ENCODE measurements at regions not wholly inside any gene's neighbourhood (a gene's known extent, or its start where the extent isn't known, plus 50 kb on each side); places are given as distances from the start of the nearest gene placed in this dataset.
"Not testable (repeated sequence)": the region's sequence is repeated elsewhere in the genome, so short reads cannot be mapped to it uniquely, and the experiment has no call there.

DNA sequence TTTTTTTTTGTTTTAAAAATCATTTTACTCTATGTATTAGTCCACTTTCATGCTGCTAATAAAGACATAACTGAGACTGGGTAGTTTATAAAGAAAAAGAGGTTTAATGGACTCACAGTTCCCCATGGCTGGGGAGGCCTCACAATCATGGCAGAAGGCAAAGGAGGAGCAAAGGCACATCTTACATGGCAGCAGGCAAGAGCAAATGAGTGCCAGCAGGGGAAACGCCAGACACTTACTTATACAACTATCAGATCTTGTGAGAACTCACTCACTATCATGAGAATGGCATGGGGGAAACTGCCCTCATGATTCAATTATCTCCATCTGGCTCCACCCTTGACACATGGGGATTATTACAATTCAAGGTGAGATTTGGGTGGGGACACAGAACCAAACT lies 181.3 kb downstream of the MYLK4 start:
- not testable (repeated sequence) for H3K9me3 ChIP-seq (ENCODE audit: control insufficient read depth in 3 of 3, low read length in 3 of 3); H3K9ac ChIP-seq (ENCODE audit: low read depth in 1 of 3, low read length in 3 of 3); H3K27ac ChIP-seq (ENCODE audit: low read depth, low read length); H3K27me3 ChIP-seq (ENCODE audit: control insufficient read depth in 3 of 3, insufficient read depth in 3 of 3, low read length in 3 of 3); H3K4me1 ChIP-seq (ENCODE audit: control insufficient read depth in 3 of 3, insufficient read depth in 3 of 3, low read length in 3 of 3); H3K4me3 ChIP-seq (ENCODE audit: low read length in 3 of 3); H3K36me3 ChIP-seq (ENCODE audit: control insufficient read depth in 3 of 3, insufficient read depth in 3 of 3, low read length in 3 of 3)

- Histone ChIP-seq H3K27ac (ENCODE audit: low read depth, low read length) (no peak overlapping the region), H3K27me3 (ENCODE audit: control insufficient read depth in 3 of 3, insufficient read depth in 3 of 3, low read length in 3 of 3) (peaks cover 0 to 3% (median 0%) of the 10 kb centered on the region in 3 donors)
Measured at GRCh38 chr6:2566048-2566447, 184.7 kb downstream of the MYLK4 start.

GRCh38 chr6:2565499-2565898 lies 185.2 kb downstream of the MYLK4 start:
- Histone ChIP-seq H3K27me3 (ENCODE audit: control insufficient read depth in 3 of 3, insufficient read depth in 3 of 3, low read length in 3 of 3) (peaks cover 0 to 3% (median 0%) of the 10 kb centered on the region in 3 donors), H3K9me3 (ENCODE audit: control insufficient read depth in 3 of 3, low read length in 3 of 3) (peaks cover 0 to 2% (median 0%) of the 10 kb centered on the region in 3 donors), H3K4me1 (ENCODE audit: control insufficient read depth in 3 of 3, insufficient read depth in 3 of 3, low read length in 3 of 3) (no peaks in the 10 kb centered on the region), H3K9ac (ENCODE audit: low read depth in 1 of 3, low read length in 3 of 3) (no peak overlapping the region), H3K4me3 (ENCODE audit: low read length in 3 of 3) (no peak overlapping the region), H3K27ac (ENCODE audit: low read depth, low read length) (no peak overlapping the region), H3K36me3 (ENCODE audit: control insufficient read depth in 3 of 3, insufficient read depth in 3 of 3, low read length in 3 of 3) (no peaks in the 10 kb centered on the region)

More at GRCh38 chr6:2566048-2566447, 184.7 kb downstream of the MYLK4 start:
- H3K9me3 ChIP-seq (ENCODE audit: control insufficient read depth in 3 of 3, low read length in 3 of 3), result peaks cover 0 to 2% (median 0%) of the 10 kb centered on the region in 3 donors
- H3K36me3 ChIP-seq (ENCODE audit: control insufficient read depth in 3 of 3, insufficient read depth in 3 of 3, low read length in 3 of 3), result no peaks in the 10 kb centered on the region
- no peaks in the 10 kb centered on the region for H3K4me1 ChIP-seq (ENCODE audit: control insufficient read depth in 3 of 3, insufficient read depth in 3 of 3, low read length in 3 of 3)
- H3K9ac ChIP-seq (ENCODE audit: low read depth in 1 of 3, low read length in 3 of 3), result no peak overlapping the region
- H3K4me3 ChIP-seq (ENCODE audit: low read length in 3 of 3), result no peak overlapping the region

DNA sequence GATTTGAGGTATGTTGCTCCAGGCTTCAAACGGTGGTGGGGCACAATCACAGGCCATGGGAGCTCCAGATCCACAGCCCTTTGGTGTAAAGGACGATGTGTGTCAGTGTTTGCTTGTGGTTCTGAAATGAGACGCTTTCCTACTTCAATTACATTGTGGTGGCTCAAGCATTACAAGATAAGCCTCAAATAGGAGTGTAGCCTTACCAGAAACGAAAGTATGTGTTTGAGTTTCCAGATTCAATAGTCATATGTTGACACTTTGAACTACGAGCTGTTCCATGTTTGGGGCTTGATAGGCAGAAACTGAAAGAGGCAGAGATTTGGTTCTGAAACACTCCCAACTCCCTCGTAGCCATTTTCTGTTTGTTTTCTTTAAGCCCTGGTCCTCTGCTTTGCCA lies 187.1 kb downstream of the MYLK4 start:
- Histone ChIP-seq H3K4me3 (ENCODE audit: low read length in 3 of 3) (no peak overlapping the region), H3K27me3 (ENCODE audit: control insufficient read depth in 3 of 3, insufficient read depth in 3 of 3, low read length in 3 of 3) (peaks cover 0 to 5% (median 0%) of the 10 kb centered on the region in 3 donors), H3K4me1 (ENCODE audit: control insufficient read depth in 3 of 3, insufficient read depth in 3 of 3, low read length in 3 of 3) (no peaks in the 10 kb centered on the region), H3K9me3 (ENCODE audit: control insufficient read depth in 3 of 3, low read length in 3 of 3) (peaks cover 0 to 2% (median 0%) of the 10 kb centered on the region in 3 donors), H3K36me3 (ENCODE audit: control insufficient read depth in 3 of 3, insufficient read depth in 3 of 3, low read length in 3 of 3) (no peaks in the 10 kb centered on the region), H3K9ac (ENCODE audit: low read depth in 1 of 3, low read length in 3 of 3) (no peak overlapping the region), H3K27ac (ENCODE audit: low read depth, low read length) (no peak overlapping the region)

GRCh38 chr6:2562721-2563451 lies 187.8 kb downstream of the MYLK4 start:
- Histone ChIP-seq H3K4me3 (ENCODE audit: low read length in 3 of 3) (no peak overlapping the region), H3K9ac (ENCODE audit: low read depth in 1 of 3, low read length in 3 of 3) (no peak overlapping the region), H3K4me1 (ENCODE audit: control insufficient read depth in 3 of 3, insufficient read depth in 3 of 3, low read length in 3 of 3) (no peaks in the 10 kb centered on the region), H3K27me3 (ENCODE audit: control insufficient read depth in 3 of 3, insufficient read depth in 3 of 3, low read length in 3 of 3) (peaks cover 0 to 5% (median 0%) of the 10 kb centered on the region in 3 donors), H3K36me3 (ENCODE audit: control insufficient read depth in 3 of 3, insufficient read depth in 3 of 3, low read length in 3 of 3) (no peaks in the 10 kb centered on the region), H3K27ac (ENCODE audit: low read depth, low read length) (no peak overlapping the region), H3K9me3 (ENCODE audit: control insufficient read depth in 3 of 3, low read length in 3 of 3) (peaks cover 0 to 2% (median 0%) of the 10 kb centered on the region in 3 donors)

- Histone ChIP-seq H3K9me3 (ENCODE audit: control insufficient read depth in 3 of 3, low read length in 3 of 3) (no peaks in the 10 kb centered on the region), H3K27ac (ENCODE audit: low read depth, low read length) (no peak overlapping the region), H3K36me3 (ENCODE audit: control insufficient read depth in 3 of 3, insufficient read depth in 3 of 3, low read length in 3 of 3) (no peaks in the 10 kb centered on the region), H3K4me3 (ENCODE audit: low read length in 3 of 3) (no peak overlapping the region), H3K4me1 (ENCODE audit: control insufficient read depth in 3 of 3, insufficient read depth in 3 of 3, low read length in 3 of 3) (no peaks in the 10 kb centered on the region), H3K9ac (ENCODE audit: low read depth in 1 of 3, low read length in 3 of 3) (no peak overlapping the region), H3K27me3 (ENCODE audit: control insufficient read depth in 3 of 3, insufficient read depth in 3 of 3, low read length in 3 of 3) (peaks cover 0 to 9% (median 0%) of the 10 kb centered on the region in 3 donors)
Measured at GRCh38 chr6:2560917-2561698, 189.6 kb downstream of the MYLK4 start.

GRCh38 chr6:2560140-2560818 lies 190.4 kb downstream of the MYLK4 start:
- no peak overlapping the region for H3K27ac ChIP-seq (ENCODE audit: low read depth, low read length)
- H3K9me3 ChIP-seq (ENCODE audit: control insufficient read depth in 3 of 3, low read length in 3 of 3), result no peaks in the 10 kb centered on the region

GRCh38 chr6:2558861-2559801 lies 191.6 kb downstream of the MYLK4 start:
- Histone ChIP-seq H3K27me3 (ENCODE audit: control insufficient read depth in 3 of 3, insufficient read depth in 3 of 3, low read length in 3 of 3) (peaks cover 0 to 9% (median 0%) of the 10 kb centered on the region in 3 donors), H3K9ac (ENCODE audit: low read depth in 1 of 3, low read length in 3 of 3) (no peak overlapping the region), H3K27ac (ENCODE audit: low read depth, low read length) (no peak overlapping the region), H3K4me1 (ENCODE audit: control insufficient read depth in 3 of 3, insufficient read depth in 3 of 3, low read length in 3 of 3) (no peaks in the 10 kb centered on the region), H3K9me3 (ENCODE audit: control insufficient read depth in 3 of 3, low read length in 3 of 3) (no peaks in the 10 kb centered on the region), H3K4me3 (ENCODE audit: low read length in 3 of 3) (no peak overlapping the region), H3K36me3 (ENCODE audit: control insufficient read depth in 3 of 3, insufficient read depth in 3 of 3, low read length in 3 of 3) (no peaks in the 10 kb centered on the region)

More at GRCh38 chr6:2560140-2560818, 190.4 kb downstream of the MYLK4 start:
- Histone ChIP-seq H3K27me3 (ENCODE audit: control insufficient read depth in 3 of 3, insufficient read depth in 3 of 3, low read length in 3 of 3) (peaks cover 0 to 9% (median 0%) of the 10 kb centered on the region in 3 donors), H3K4me1 (ENCODE audit: control insufficient read depth in 3 of 3, insufficient read depth in 3 of 3, low read length in 3 of 3) (no peaks in the 10 kb centered on the region), H3K36me3 (ENCODE audit: control insufficient read depth in 3 of 3, insufficient read depth in 3 of 3, low read length in 3 of 3) (no peaks in the 10 kb centered on the region), H3K4me3 (ENCODE audit: low read length in 3 of 3) (no peak overlapping the region), H3K9ac (ENCODE audit: low read depth in 1 of 3, low read length in 3 of 3) (no peak overlapping the region)

GRCh38 chr6:2558098-2558680 lies 192.5 kb downstream of the MYLK4 start:
- H3K36me3 ChIP-seq (ENCODE audit: control insufficient read depth in 3 of 3, insufficient read depth in 3 of 3, low read length in 3 of 3), result no peaks in the 10 kb centered on the region
- no peak overlapping the region for H3K27ac ChIP-seq (ENCODE audit: low read depth, low read length)
- H3K4me1 ChIP-seq (ENCODE audit: control insufficient read depth in 3 of 3, insufficient read depth in 3 of 3, low read length in 3 of 3), result no peaks in the 10 kb centered on the region
- H3K4me3 ChIP-seq (ENCODE audit: low read length in 3 of 3), result no peak overlapping the region
- H3K27me3 ChIP-seq (ENCODE audit: control insufficient read depth in 3 of 3, insufficient read depth in 3 of 3, low read length in 3 of 3), result peaks cover 0 to 9% (median 0%) of the 10 kb centered on the region in 3 donors
- H3K9me3 ChIP-seq (ENCODE audit: control insufficient read depth in 3 of 3, low read length in 3 of 3), result no peaks in the 10 kb centered on the region
- no peak overlapping the region for H3K9ac ChIP-seq (ENCODE audit: low read depth in 1 of 3, low read length in 3 of 3)

Data from skeletal muscle tissue (tissue), 3 donors.